GM23248 (cell line): ENCODE measurements at regions not wholly inside any gene's neighbourhood (a gene's known extent, or its start where the extent isn't known, plus 50 kb on each side); places are given as distances from the start of the nearest gene placed in this dataset.

ENCODE experiments used
- EZH2 ChIP-seq: fragments of 200-600 bp; sonication (generic); IDR thresholded peaks from 2 replicates; pipeline ENCODE4 v1.6.1; 2018; ENCODE audit warnings: antibody characterized with exemption, mild to moderate bottlenecking; ENCODE audit not compliant: insufficient read depth, poor library complexity, severe bottlenecking
- EZH2phosphoT487 ChIP-seq: fragments of 200-600 bp; sonication (generic); IDR thresholded peaks from 2 replicates; pipeline ENCODE4 v1.6.1; 2018; ENCODE audit warnings: antibody characterized with exemption, moderate library complexity, mild to moderate bottlenecking, low read depth; ENCODE audit not compliant: insufficient read depth

- TF ChIP-seq EZH2 (no peak), EZH2phosphoT487 (no peak)
Measured at GRCh38 chr4:147041376-147041775, 95.7 kb upstream of the TTC29 start.
